GM12878 (cell line): ENCODE measurements at regions not wholly inside any gene's neighbourhood (a gene's known extent, or its start where the extent isn't known, plus 50 kb on each side); places are given as distances from the start of the nearest gene placed in this dataset.

ENCODE experiments used
- ATAC-seq: fragments of 200-7000 bp; cut with Tn5 transposase; 3 replicates; pipeline ENCODE4 v1.9.1; 2020; ENCODE audit warnings: mild to moderate bottlenecking, moderate library complexity
- BruUV-seq: library from RNA; stranded (reverse); fragments of 400-500 nt; replicated peaks from 2 replicates; lab custom pipeline; 2021; lab: Mats Ljungman, UMichigan
- CTCF ChIA-PET: fragments of 300-600 bp; sonication (Branson Sonifier 250); formaldehyde crosslinking; extraction: SDS; loops from one replicate; lab custom pipeline; 2021; ENCODE audit warnings: inconsistent platforms; lab: Yijun Ruan, JAX
- POLR2A ChIA-PET: fragments of 350-600 bp; formaldehyde crosslinking; extraction: SDS; loops from one replicate; lab custom pipeline; 2021; ENCODE audit warnings: inconsistent platforms; lab: Charles Lee
- RAD21 ChIA-PET: fragments of 300-600 bp; sonication (Branson Sonifier 250); formaldehyde crosslinking; loops from one replicate; lab custom pipeline; 2023; ENCODE audit warnings: antibody characterized with exemption; ENCODE audit not compliant: unreplicated experiment; lab: Charles Lee
- SMC1A ChIA-PET: fragments of 300-600 bp; sonication (Branson Sonifier 250); formaldehyde crosslinking; loops from one replicate; lab custom pipeline; 2023; ENCODE audit not compliant: unreplicated experiment, uncharacterized antibody; lab: Charles Lee
- DNase-seq: peaks from one replicate; pipeline ENCODE4 v3.0.0-alpha.2; 2011; ENCODE audit warnings: low read depth, low spot score
- FAIRE-seq: peaks from 3 replicates; lab custom pipeline; 2011; peaks lifted over from hg19 to GRCh38; lab: Jason Lieb, UNC
- H2AFZ ChIP-seq: 2 replicates; pipeline ENCODE4 v1.6.0; 2011; ENCODE audit warnings: low read depth, low read length, control low read depth; ENCODE audit not compliant: control insufficient read depth
- H3K27ac ChIP-seq: 2 replicates; pipeline ENCODE4 v1.5.1; 2011; ENCODE audit warnings: control low read depth; ENCODE audit not compliant: control insufficient read depth, insufficient read depth
- H3K27me3 ChIP-seq, 2 experiments: replicated peaks in 1 of 2; 2 replicates each; pipeline versions ENCODE4 v1.6.0 to v1.6.1; 2011; ENCODE audit warnings: low read length in 1 of 2; ENCODE audit not compliant: control insufficient read depth in 2 of 2, insufficient read depth in 2 of 2
- H3K36me3 ChIP-seq, 2 experiments: 2 replicates each; pipeline ENCODE4 v1.5.1; 2011; ENCODE audit warnings: low read length in 1 of 2; ENCODE audit not compliant: control insufficient read depth in 2 of 2, insufficient read depth in 2 of 2
- H3K4me1 ChIP-seq: 2 replicates; pipeline ENCODE4 v1.6.1; 2011; ENCODE audit warnings: mild to moderate bottlenecking, low read length, moderate library complexity, mixed read lengths; ENCODE audit not compliant: control insufficient read depth, insufficient read depth
- H3K4me2 ChIP-seq: 2 replicates; pipeline ENCODE4 v1.6.0; 2011; ENCODE audit warnings: control low read depth; ENCODE audit not compliant: control insufficient read depth, insufficient read depth
- H3K4me3 ChIP-seq: fragments of 200-600 bp; sonication (generic); 2 replicates; pipeline ENCODE4 v1.5.1; 2016
- H3K79me2 ChIP-seq: 2 replicates; pipeline ENCODE4 v1.6.0; 2011; ENCODE audit warnings: low read length; ENCODE audit not compliant: control insufficient read depth, insufficient read depth
- H3K9ac ChIP-seq: 2 replicates; pipeline ENCODE4 v1.8.0; 2011; ENCODE audit warnings: low read length, control low read depth, mixed read lengths; ENCODE audit not compliant: control insufficient read depth, insufficient read depth
- H3K9me3 ChIP-seq: replicated peaks from 3 replicates; pipeline ENCODE4 v1.5.1; 2011; ENCODE audit warnings: mild to moderate bottlenecking, low read length; ENCODE audit not compliant: control insufficient read depth, insufficient read depth
- H4K20me1 ChIP-seq: 2 replicates; pipeline ENCODE4 v1.6.0; 2011; ENCODE audit not compliant: control insufficient read depth, insufficient read depth
- CHD1 ChIP-seq: IDR thresholded peaks from 2 replicates; pipeline ENCODE4 v1.6.1; 2012; ENCODE audit warnings: low read depth, low read length, improper control_type of control experiment
- CUX1 ChIP-seq: IDR thresholded peaks from 2 replicates; pipeline ENCODE4 v1.6.1; 2012; ENCODE audit warnings: improper control_type of control experiment, low read depth, low read length; ENCODE audit not compliant: insufficient replicate concordance
- GATAD2B ChIP-seq: fragments of 450-650 bp; conservative IDR thresholded peaks from 2 replicates; pipeline ENCODE4 v1.6.1; 2017; ENCODE audit warnings: low read depth, mild to moderate bottlenecking, moderate library complexity
- IRF4 ChIP-seq: IDR thresholded peaks from 2 replicates; pipeline ENCODE4 v1.6.1; 2011; ENCODE audit warnings: low read depth, low read length
- KAT2A ChIP-seq: conservative IDR thresholded peaks from 2 replicates; pipeline ENCODE4 v1.6.1; 2011; ENCODE audit warnings: low read depth, low read length; ENCODE audit not compliant: control insufficient read depth
- MXI1 ChIP-seq: fragments of 150-350 bp; IDR thresholded peaks from 2 replicates; pipeline ENCODE4 v1.6.1; 2011; ENCODE audit warnings: low read depth, mild to moderate bottlenecking, inconsistent platforms, low read length, improper control_type of control experiment
- NFYA ChIP-seq: IDR thresholded peaks from 2 replicates; pipeline ENCODE4 v1.6.1; 2011; ENCODE audit warnings: low read depth, mild to moderate bottlenecking, low read length, improper control_type of control experiment, borderline replicate concordance
- NRF1 ChIP-seq: conservative IDR thresholded peaks from 2 replicates; pipeline ENCODE4 v1.6.1; 2011; ENCODE audit warnings: mild to moderate bottlenecking, low read depth, low read length, improper control_type of control experiment
- PML ChIP-seq: IDR thresholded peaks from 2 replicates; pipeline ENCODE4 v1.6.1; 2012; ENCODE audit warnings: low read length, inconsistent platforms
- STAT3 ChIP-seq: IDR thresholded peaks from 2 replicates; pipeline ENCODE4 v1.6.1; 2011; ENCODE audit warnings: low read depth, low read length, improper control_type of control experiment
- SUPT20H ChIP-seq: IDR thresholded peaks from 2 replicates; pipeline ENCODE4 v1.6.1; 2011; ENCODE audit warnings: low read depth, mild to moderate bottlenecking, low read length, moderate library complexity, borderline replicate concordance; ENCODE audit not compliant: control insufficient read depth
- TCF7 ChIP-seq: IDR thresholded peaks from 2 replicates; pipeline ENCODE4 v1.6.1; 2014; ENCODE audit warnings: antibody characterized with exemption, borderline replicate concordance
- ZNF622 ChIP-seq: fragments of 450-650 bp; IDR thresholded peaks from 2 replicates; pipeline ENCODE4 v1.6.1; 2017; ENCODE audit warnings: mild to moderate bottlenecking, inconsistent platforms
- WGBS: methylation state at CpG from one replicate; pipeline ENCODE4 v1.1.6; 2016; ENCODE audit warnings: low lambda C conversion rate; ENCODE audit not compliant: insufficient replicate concordance, insufficient coverage; ENCODE audit errors: missing lambda C conversion rate; 5-methylcytosine and 5-hydroxymethylcytosine counted together
- in situ Hi-C: fragments of 300-500 bp; cut with MboI; formaldehyde crosslinking; loops from 9 replicates; pipeline ENCODE4 v1.14.3; 2018; ENCODE audit warnings: mixed read lengths
- intact Hi-C: fragments of 100-400 bp; cut with micrococcal nuclease; formaldehyde crosslinking; loops from one replicate; pipeline ENCODE4 v1.14.2; 2022; ENCODE audit not compliant: unreplicated experiment

GRCh38 chr21:35857095-35857494 lies 203.2 kb downstream of the SETD4 start (continued):
- TF ChIP-seq ZNF622, result no peak

- no peak overlapping the region for H3K9ac ChIP-seq
- DNase-seq (no peak), ATAC-seq (no peak), FAIRE-seq (no peak)
- intact Hi-C loops, result no loop called here
- in situ Hi-C loops, result no loop called here
- BruUV-seq, result no TSS peak
- TF ChIP-seq SUPT20H, result no peak
- TF ChIP-seq NFYA, result no peak
- TF ChIP-seq KAT2A, result no peak
- no peak for TF ChIP-seq CHD1
- TF ChIP-seq MXI1, result no peak
- no peak for TF ChIP-seq TCF7
- TF ChIP-seq STAT3, result no peak
- TF ChIP-seq GATAD2B, result no peak
- no peak for TF ChIP-seq NRF1
- TF ChIP-seq CUX1, result no peak
- no peak for TF ChIP-seq IRF4
- TF ChIP-seq PML, result no peak
- 0% methylated on average over 2 of the region's 2 CpGs for WGBS
- no peaks in the 10 kb centered on the region for H4K20me1 ChIP-seq
- H2AFZ ChIP-seq, result no peak overlapping the region
- H3K27ac ChIP-seq, result no peak overlapping the region
- H3K36me3 ChIP-seq, result no peaks in the 10 kb centered on the region
- POLR2A ChIA-PET, result no interaction called here
- peaks cover 0 to 2% of the 10 kb centered on the region in 2 experiments; a peak in 1 of 4 replicates for H3K27me3 ChIP-seq
- CTCF ChIA-PET, result interaction anchor here (1.1 kb wide), 2 partner anchors 9 to 15 kb away, joined by 3 read pairs; no protein-coding TSS in a partner anchor
- no peaks in the 10 kb centered on the region for H3K4me1 ChIP-seq
- no peaks in the 10 kb centered on the region for H3K9me3 ChIP-seq
- H3K79me2 ChIP-seq, result no peaks in the 10 kb centered on the region
- RAD21 ChIA-PET, result no interaction called here
- no peak overlapping the region for H3K4me3 ChIP-seq
- SMC1A ChIA-PET, result no interaction called here
- H3K4me2 ChIP-seq, result no peak overlapping the region
Measured at GRCh38 chr21:35855484-35855883, 204.8 kb downstream of the SETD4 start.
